ENCODE measurements at regions not wholly inside any gene's neighbourhood (a gene's known extent, or its start where the extent isn't known, plus 50 kb on each side); places are given as distances from the start of the nearest gene placed in this dataset.

DNA sequence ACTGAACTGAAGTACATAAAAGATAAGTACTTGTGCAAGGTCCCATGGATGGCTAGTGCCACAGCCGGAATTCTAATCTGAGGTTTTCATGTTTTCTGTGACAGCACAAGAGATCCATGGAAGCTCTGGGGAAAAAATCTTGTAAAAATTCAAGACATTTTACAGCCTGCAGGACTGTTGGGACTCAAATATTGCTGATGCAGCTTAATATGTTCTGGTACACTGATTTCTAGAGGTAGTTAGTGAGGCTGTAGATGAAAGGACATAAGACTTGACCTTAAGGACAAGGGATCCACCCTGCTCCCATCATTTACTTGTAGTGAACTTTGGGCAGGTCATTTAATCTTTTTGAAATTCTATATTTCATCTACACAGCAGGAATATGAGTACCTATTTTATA, 390.4 kb downstream of the TLE4 start:
- WGBS (ENCODE audit: low lambda C conversion rate, missing lambda C conversion rate) = 70% methylated on average over 1 of the region's 1 CpG
- no peaks in the 10 kb centered on the region for H4K20me1 ChIP-seq (ENCODE audit: insufficient read depth, poor library complexity, severe bottlenecking)
- no peaks in the 10 kb centered on the region for H3K27me3 ChIP-seq
- H3K4me3 ChIP-seq = no peak overlapping the region
- no peak overlapping the region for H2AFZ ChIP-seq
- H3K79me2 ChIP-seq = no peaks in the 10 kb centered on the region
- DNase-seq (ENCODE audit: low spot score) = no peak
- no peaks in the 10 kb centered on the region for H3K4me1 ChIP-seq (ENCODE audit: insufficient read depth)
- no peaks in the 10 kb centered on the region for H3K9me3 ChIP-seq (ENCODE audit: low read depth)
- H3K27ac ChIP-seq = no peak overlapping the region
- no peak overlapping the region for H3K4me2 ChIP-seq
- H3K9me2 ChIP-seq (replicated peaks; ENCODE audit: insufficient read depth) = no peaks in the 10 kb centered on the region
- no peaks in the 10 kb centered on the region for H3K36me3 ChIP-seq (replicated peaks; ENCODE audit: insufficient read depth, low read depth)
- TF ChIP-seq EZH2phosphoT487 (IDR thresholded peaks at IDR 0.05; ENCODE audit: low read depth, severe bottlenecking, unreplicated experiment) (no peak), EZH2 (IDR thresholded peaks at IDR 0.05; ENCODE audit: borderline replicate concordance) (no peak)
- TF ChIP-seq, protein P1, sequence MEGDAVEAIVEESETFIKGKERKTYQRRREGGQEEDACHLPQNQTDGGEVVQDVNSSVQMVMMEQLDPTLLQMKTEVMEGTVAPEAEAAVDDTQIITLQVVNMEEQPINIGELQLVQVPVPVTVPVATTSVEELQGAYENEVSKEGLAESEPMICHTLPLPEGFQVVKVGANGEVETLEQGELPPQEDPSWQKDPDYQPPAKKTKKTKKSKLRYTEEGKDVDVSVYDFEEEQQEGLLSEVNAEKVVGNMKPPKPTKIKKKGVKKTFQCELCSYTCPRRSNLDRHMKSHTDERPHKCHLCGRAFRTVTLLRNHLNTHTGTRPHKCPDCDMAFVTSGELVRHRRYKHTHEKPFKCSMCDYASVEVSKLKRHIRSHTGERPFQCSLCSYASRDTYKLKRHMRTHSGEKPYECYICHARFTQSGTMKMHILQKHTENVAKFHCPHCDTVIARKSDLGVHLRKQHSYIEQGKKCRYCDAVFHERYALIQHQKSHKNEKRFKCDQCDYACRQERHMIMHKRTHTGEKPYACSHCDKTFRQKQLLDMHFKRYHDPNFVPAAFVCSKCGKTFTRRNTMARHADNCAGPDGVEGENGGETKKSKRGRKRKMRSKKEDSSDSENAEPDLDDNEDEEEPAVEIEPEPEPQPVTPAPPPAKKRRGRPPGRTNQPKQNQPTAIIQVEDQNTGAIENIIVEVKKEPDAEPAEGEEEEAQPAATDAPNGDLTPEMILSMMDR (IDR thresholded peaks at IDR 0.05; ENCODE audit: poor library complexity) = no peak

DNA sequence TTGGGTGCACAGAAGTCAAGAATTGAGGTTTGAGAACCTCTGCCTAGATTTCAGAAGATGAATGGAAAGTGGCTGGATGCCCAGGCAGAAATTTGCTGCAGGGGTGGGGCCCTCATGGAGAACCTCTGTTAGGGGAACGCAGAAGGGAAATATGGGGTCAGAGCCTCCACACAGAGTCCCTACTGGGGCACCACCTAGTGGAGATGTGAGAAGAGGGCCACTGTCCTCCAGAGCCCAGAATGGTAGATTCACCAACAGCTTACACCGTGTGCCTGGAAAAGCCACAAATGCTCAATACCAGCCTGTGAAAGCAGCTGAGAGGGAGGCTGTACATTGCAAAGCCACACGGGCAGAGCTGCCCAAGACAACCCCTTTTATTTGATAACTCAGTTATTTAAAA, 383.5 kb downstream of the TLE4 start:
- H4K20me1 ChIP-seq (ENCODE audit: insufficient read depth, poor library complexity, severe bottlenecking) = no peaks in the 10 kb centered on the region
- 83% methylated on average over 3 of the region's 3 CpGs for WGBS (ENCODE audit: low lambda C conversion rate, missing lambda C conversion rate)
- TF ChIP-seq, protein P1 (IDR thresholded peaks at IDR 0.05; ENCODE audit: poor library complexity) = peak; percentile 12
- no peak for TF ChIP-seq EZH2 (IDR thresholded peaks at IDR 0.05; ENCODE audit: borderline replicate concordance)
- no peaks in the 10 kb centered on the region for H3K9me3 ChIP-seq (ENCODE audit: low read depth)
- H3K27me3 ChIP-seq = no peaks in the 10 kb centered on the region
- no peaks in the 10 kb centered on the region for H3K4me1 ChIP-seq (ENCODE audit: insufficient read depth)
- no peaks in the 10 kb centered on the region for H3K9me2 ChIP-seq (replicated peaks; ENCODE audit: insufficient read depth)
- H3K79me2 ChIP-seq = no peaks in the 10 kb centered on the region
- H3K36me3 ChIP-seq (replicated peaks; ENCODE audit: insufficient read depth, low read depth) = no peaks in the 10 kb centered on the region
- H3K4me2 ChIP-seq = no peak overlapping the region
- no peak overlapping the region for H3K27ac ChIP-seq
- H3K4me3 ChIP-seq = no peak overlapping the region
- DNase-seq (ENCODE audit: low spot score) = no peak
- H2AFZ ChIP-seq = no peak overlapping the region

DNA sequence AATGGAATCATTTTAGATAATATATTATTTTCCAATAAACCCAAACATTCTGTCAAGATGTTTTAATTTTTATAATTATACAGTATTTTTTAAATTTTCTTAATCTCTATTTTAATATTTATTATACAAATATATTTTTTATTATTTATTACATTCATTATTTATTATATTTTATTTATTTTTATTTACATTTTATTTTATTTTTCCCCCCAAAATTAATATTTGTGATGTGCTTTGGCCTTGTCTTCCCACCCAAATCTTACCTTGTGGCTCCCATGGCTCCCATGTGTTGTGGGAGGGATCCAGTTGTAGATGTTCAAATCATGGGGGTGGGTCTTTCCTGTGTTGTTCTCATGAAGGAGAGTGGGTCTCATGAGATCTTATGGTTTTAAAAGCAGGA, 382.1 kb downstream of the TLE4 start:
- Histone ChIP-seq H4K20me1 (ENCODE audit: insufficient read depth, poor library complexity, severe bottlenecking) (no peaks in the 10 kb centered on the region), H3K9me3 (ENCODE audit: low read depth) (no peaks in the 10 kb centered on the region), H3K4me3 (no peak overlapping the region), H3K27me3 (no peaks in the 10 kb centered on the region), H3K4me2 (no peak overlapping the region), H3K79me2 (no peaks in the 10 kb centered on the region), H3K9me2 (replicated peaks; ENCODE audit: insufficient read depth) (no peaks in the 10 kb centered on the region), H3K27ac (no peak overlapping the region), H2AFZ (no peak overlapping the region), H3K36me3 (replicated peaks; ENCODE audit: insufficient read depth, low read depth) (no peaks in the 10 kb centered on the region), H3K4me1 (ENCODE audit: insufficient read depth) (no peaks in the 10 kb centered on the region)
- TF ChIP-seq EZH2phosphoT487 (IDR thresholded peaks at IDR 0.05; ENCODE audit: low read depth, severe bottlenecking, unreplicated experiment) = no peak
- TF ChIP-seq, protein P1 (IDR thresholded peaks at IDR 0.05; ENCODE audit: poor library complexity) = no peak
- TF ChIP-seq EZH2 (IDR thresholded peaks at IDR 0.05; ENCODE audit: borderline replicate concordance) = no peak
- no peak for DNase-seq (ENCODE audit: low spot score)

DNA sequence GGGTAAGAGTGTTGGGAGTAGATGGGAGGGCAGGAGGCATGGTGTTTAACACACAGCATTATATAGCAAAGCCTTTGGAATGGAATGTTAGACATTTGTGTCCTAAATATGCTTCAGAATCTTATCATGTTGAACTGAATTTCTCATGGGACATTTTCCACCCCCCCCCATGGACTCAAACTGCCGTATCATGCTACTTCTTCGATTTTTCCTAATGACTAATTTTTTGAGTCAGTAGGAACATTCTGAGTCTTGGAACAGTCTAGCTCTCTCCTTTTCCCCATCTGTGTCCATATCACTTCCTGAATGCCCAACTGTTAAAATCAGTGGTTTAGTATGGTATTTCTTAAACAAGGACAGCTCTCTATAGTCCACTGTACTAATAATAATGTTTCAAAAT, 380.6 kb downstream of the TLE4 start:
- WGBS (ENCODE audit: low lambda C conversion rate, missing lambda C conversion rate) = 86% methylated on average over 2 of the region's 2 CpGs
- Histone ChIP-seq H3K27ac (no peak overlapping the region), H4K20me1 (ENCODE audit: insufficient read depth, poor library complexity, severe bottlenecking) (no peaks in the 10 kb centered on the region), H3K9me3 (ENCODE audit: low read depth) (no peaks in the 10 kb centered on the region), H3K9me2 (replicated peaks; ENCODE audit: insufficient read depth) (no peaks in the 10 kb centered on the region), H2AFZ (no peak overlapping the region), H3K4me1 (ENCODE audit: insufficient read depth) (no peaks in the 10 kb centered on the region), H3K36me3 (replicated peaks; ENCODE audit: insufficient read depth, low read depth) (no peaks in the 10 kb centered on the region), H3K4me2 (no peak overlapping the region), H3K79me2 (no peaks in the 10 kb centered on the region), H3K4me3 (no peak overlapping the region), H3K27me3 (no peaks in the 10 kb centered on the region)
- no peak for DNase-seq (ENCODE audit: low spot score)
- no peak for TF ChIP-seq EZH2 (IDR thresholded peaks at IDR 0.05; ENCODE audit: borderline replicate concordance)
- TF ChIP-seq, protein P1 (IDR thresholded peaks at IDR 0.05; ENCODE audit: poor library complexity) = no peak

Measured in hepatocyte (in vitro differentiated cells).